Astrocyte (in vitro differentiated cells and primary cell): ENCODE measurements at regions not wholly inside any gene's neighbourhood (a gene's known extent, or its start where the extent isn't known, plus 50 kb on each side); places are given as distances from the start of the nearest gene placed in this dataset.

ENCODE experiments used
- EZH2 ChIP-seq: IDR thresholded peaks from 2 replicates; pipeline ENCODE4 v1.6.1; 2012; ENCODE audit warnings: mild to moderate bottlenecking, low read length, inconsistent platforms; ENCODE audit not compliant: insufficient read depth
- TF ChIP-seq, protein P1 (sequence below): IDR thresholded peaks from 2 replicates; pipeline ENCODE4 v1.5.1; 2011; ENCODE audit warnings: low read depth, mild to moderate bottlenecking, inconsistent platforms, low read length, moderate library complexity; ENCODE audit not compliant: insufficient read depth

DNA sequence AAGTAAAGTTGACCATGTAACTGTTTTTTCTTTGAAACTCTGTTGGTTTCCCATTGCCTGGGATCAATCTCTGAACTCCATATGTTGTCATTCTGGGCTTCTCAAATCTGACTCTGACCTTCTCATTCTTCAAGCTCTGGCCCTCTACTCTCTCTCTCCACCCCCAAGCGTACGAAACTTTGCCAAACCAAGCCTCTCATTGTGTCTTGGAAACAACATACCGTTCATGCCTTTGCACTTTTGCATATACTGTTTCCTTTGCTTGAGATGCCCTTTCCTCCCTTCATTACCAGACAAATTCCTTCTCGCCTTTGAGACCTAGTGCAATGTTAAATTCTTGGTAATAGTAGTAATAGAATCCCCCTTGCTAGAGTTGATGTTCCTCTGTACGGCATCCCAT lies 113.7 kb downstream of the OLFM4 start:
- TF ChIP-seq, protein P1, sequence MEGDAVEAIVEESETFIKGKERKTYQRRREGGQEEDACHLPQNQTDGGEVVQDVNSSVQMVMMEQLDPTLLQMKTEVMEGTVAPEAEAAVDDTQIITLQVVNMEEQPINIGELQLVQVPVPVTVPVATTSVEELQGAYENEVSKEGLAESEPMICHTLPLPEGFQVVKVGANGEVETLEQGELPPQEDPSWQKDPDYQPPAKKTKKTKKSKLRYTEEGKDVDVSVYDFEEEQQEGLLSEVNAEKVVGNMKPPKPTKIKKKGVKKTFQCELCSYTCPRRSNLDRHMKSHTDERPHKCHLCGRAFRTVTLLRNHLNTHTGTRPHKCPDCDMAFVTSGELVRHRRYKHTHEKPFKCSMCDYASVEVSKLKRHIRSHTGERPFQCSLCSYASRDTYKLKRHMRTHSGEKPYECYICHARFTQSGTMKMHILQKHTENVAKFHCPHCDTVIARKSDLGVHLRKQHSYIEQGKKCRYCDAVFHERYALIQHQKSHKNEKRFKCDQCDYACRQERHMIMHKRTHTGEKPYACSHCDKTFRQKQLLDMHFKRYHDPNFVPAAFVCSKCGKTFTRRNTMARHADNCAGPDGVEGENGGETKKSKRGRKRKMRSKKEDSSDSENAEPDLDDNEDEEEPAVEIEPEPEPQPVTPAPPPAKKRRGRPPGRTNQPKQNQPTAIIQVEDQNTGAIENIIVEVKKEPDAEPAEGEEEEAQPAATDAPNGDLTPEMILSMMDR: no peak
- TF ChIP-seq EZH2: no peak
